NCI-H460 (cell line): ENCODE measurements at regions not wholly inside any gene's neighbourhood (a gene's known extent, or its start where the extent isn't known, plus 50 kb on each side); places are given as distances from the start of the nearest gene placed in this dataset.

Experiments used
- DNase-seq: peaks from one replicate; pipeline ENCODE4 v3.0.0-alpha.2; 2016; ENCODE audit warnings: low read depth; ENCODE audit errors: extremely low read depth

DNA sequence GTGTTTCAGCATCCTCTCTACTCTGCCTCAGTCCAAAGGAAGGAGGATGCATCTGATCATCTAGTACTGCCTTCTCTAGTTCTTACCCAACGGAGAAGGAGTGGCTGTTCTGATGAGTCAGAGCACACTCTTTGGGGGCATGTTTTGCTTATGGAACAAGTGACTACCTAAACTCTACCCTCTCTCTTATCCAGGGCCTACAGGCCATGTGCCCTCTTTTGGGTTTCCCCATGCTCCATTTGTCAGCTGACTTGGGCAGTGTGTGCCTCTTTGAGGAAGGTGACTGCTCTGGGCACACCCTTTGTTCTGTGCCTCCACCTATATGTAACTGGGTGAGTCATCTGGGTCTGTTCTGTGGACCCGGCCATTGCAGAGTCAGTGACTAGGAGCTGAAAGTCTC is 89.6 kb upstream of the BNC2 start:
- DNase-seq = no peak

GRCh38 chr9:16959391-16959790 is 88.9 kb upstream of the BNC2 start:
- DNase-seq = no peak

DNA sequence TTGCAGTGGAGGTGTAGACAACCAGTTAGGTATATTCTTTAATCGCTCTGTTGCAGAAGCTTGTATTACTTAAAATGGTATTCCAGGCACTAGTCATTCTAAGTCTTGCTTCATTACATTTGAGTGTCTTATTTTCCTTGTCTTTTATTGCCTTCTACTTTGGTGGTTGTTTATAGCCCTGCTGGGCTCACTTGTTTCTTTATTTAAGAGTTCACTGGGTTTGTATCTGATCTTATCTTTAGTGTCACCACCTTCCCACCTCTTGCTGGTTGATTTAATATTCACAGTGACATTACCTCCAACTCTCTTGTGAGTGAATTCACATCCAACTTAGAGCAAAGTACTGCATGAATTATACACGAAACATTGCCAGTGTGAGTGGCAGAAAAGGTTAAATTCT is 83.6 kb upstream of the BNC2 start:
- no peak for DNase-seq

DNA sequence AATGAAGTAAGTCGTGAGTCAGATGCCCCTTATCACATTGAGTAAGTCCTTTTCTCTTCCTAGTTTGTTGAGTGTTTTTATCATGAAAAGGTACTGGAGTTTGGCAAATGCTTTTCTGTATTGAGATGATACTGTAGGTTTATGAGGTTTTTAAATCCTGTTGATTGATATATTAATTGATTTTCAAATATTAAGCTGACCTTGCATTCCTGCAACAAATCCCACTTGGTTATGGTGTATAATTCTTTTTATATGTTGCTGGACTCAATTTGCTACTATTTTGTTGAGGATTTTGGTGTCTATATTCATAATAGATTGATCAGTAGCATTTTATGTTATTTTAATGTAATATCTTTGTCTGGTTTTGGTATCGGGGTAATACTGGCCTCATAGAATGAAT is 81.0 kb upstream of the BNC2 start:
- DNase-seq = no peak

DNA sequence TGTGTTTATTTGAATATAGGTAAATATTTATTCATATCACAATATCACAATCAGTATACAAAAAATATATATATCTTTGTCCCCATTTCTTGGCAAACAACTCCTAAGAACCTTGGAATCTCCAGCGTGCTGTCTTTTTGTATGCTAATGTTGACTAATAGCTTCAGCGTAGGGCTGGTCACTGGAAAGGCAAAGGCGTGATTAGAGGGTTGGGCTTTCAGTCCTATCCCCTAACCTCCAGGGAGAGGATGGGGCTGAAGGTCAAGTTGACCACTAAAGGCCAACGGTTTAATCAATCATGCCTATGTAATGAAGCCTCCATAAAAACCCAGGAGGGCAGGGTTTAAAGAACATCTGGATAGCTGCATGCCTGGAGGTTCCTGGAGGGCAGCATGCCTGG is 79.6 kb upstream of the BNC2 start:
- DNase-seq = no peak

GRCh38 chr9:16930578-16930977 is 60.1 kb upstream of the BNC2 start:
- DNase-seq = no peak

- DNase-seq = peak; percentile 6
Measured at GRCh38 chr9:16928179-16928945, 57.9 kb upstream of the BNC2 start.

DNA sequence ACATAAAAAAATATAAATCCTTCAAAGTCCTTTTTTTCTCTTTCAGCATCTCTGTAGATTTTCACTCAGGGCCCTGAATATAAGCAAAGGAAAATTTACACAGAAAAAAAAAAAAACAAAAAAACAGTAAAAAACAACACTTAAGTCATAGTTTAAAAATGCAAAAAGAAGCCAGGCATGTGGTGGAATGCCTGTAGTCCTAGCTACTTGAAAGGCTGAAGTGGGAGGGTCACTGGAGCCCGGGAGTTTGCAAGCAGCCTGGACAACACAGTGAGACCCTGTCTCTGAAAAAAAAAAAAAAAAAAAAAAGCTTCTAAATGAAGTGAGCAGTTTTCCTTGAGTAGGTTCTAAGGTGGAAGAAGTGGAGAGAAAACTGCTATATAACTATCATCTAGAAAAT is 55.0 kb upstream of the BNC2 start:
- DNase-seq = no peak

GRCh38 chr9:16924311-16924915 is 53.9 kb upstream of the BNC2 start:
- no peak for DNase-seq

DNA sequence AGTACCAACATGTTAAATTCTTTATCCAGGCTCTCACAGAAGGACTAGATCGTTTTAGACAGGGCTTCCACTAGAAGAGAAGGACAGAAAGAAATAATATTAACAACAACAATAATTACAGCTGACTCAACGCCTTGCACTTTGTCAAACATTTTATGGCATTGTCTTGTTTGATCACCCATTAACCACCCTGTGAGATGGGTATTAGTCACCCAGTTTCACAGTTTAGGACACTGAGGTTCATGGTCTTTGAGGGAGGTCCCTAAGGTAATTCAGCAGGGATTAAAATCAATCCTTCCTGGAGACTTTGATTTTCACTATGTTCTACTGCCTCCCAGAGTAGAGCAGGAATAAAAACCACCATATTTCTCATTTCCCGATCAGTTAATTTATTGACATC is 51.4 kb upstream of the BNC2 start:
- DNase-seq = no peak
